Adrenal gland (tissue), 9 donors: ENCODE measurements at regions not wholly inside any gene's neighbourhood (a gene's known extent, or its start where the extent isn't known, plus 50 kb on each side); places are given as distances from the start of the nearest gene placed in this dataset.

Source experiments
- DNase-seq, 7 donors: peaks; one replicate each; pipeline ENCODE4 v3.0.0-alpha.2; 2019 to 2020
- H3K27ac ChIP-seq, 5 donors: fragments of 200-600 bp; sonication (generic) in 4 of 5; 1 replicate in 3 of 5; 2 replicates in 2 of 5; pipeline versions ENCODE4 v1.5.1 to v1.8.0; 2016 to 2020; ENCODE audit warnings: mild to moderate bottlenecking in 1 of 5
- H3K27me3 ChIP-seq: fragments of 200-600 bp; 2 replicates; pipeline ENCODE4 v1.8.0; 2021
- H3K36me3 ChIP-seq, 2 donors: fragments of 200-600 bp; replicated peaks in 1 of 2; 1 replicate in 1 of 2; 2 replicates in 1 of 2; pipeline versions ENCODE4 v1.5.1 to v1.8.0; 2018 to 2022
- H3K4me1 ChIP-seq, 2 donors: fragments of 200-600 bp; replicated peaks in 1 of 2; 1 replicate in 1 of 2; 2 replicates in 1 of 2; pipeline versions ENCODE4 v1.5.1 to v1.8.0; 2018 to 2021
- H3K4me3 ChIP-seq, 4 donors: fragments of 200-600 bp; sonication (generic) in 3 of 4; one replicate each; pipeline ENCODE4 v1.5.1; 2016 to 2018
- H3K9me3 ChIP-seq, 3 donors: fragments of 200-600 bp; sonication (generic) in 1 of 3; replicated peaks in 1 of 3; 1 replicate in 2 of 3; 2 replicates in 1 of 3; pipeline versions ENCODE4 v1.5.1 to v1.8.0; 2016 to 2021
- POLR2A ChIP-seq, 2 donors: fragments of 450-650 bp; IDR thresholded peaks; one replicate each; pipeline ENCODE4 v1.6.1; 2017; ENCODE audit warnings: antibody characterized with exemption in 2 of 2, mild to moderate bottlenecking in 2 of 2, moderate library complexity in 1 of 2
- WGBS, 4 donors: extraction: QIAGEN DNeasy Blood & Tissue Kit in 2 of 4; methylation state at CpG; one replicate each; pipeline versions ENCODE4 v1.1.5 to v1.1.7; 2013 to 2017; 5-methylcytosine and 5-hydroxymethylcytosine counted together
- intact Hi-C, 2 donors: fragments of 100-400 bp; cut with DNase I; formaldehyde crosslinking; loops; one replicate each; pipeline versions ENCODE4 v1.14.1 to v1.15.0; 2022 to 2023
- TF ChIP-seq, protein P1 (sequence below), 6 experiments: fragments of 450-650 bp in 4 of 6; fragments of 200-600 bp in 2 of 6; sonication (generic) in 1 of 6; IDR thresholded peaks; 1 replicate in 5 of 6; 2 replicates in 1 of 6; pipeline versions ENCODE4 v1.5.1 to v1.8.0; 2016 to 2021; ENCODE audit warnings: antibody characterized with exemption in 6 of 6, mild to moderate bottlenecking in 2 of 6, moderate library complexity in 1 of 6
- donor health status: healthy with polysubstance abuse.
- donor health status: Bipolar disorder and iron deficiency.
- donor health status: DM: yes; HTN: yes; CAD: no.
- donor health status: DM: no; HTN: no; CAD: no.
- donor health status: DM: no; HTN: no; CAD: no.

DNA sequence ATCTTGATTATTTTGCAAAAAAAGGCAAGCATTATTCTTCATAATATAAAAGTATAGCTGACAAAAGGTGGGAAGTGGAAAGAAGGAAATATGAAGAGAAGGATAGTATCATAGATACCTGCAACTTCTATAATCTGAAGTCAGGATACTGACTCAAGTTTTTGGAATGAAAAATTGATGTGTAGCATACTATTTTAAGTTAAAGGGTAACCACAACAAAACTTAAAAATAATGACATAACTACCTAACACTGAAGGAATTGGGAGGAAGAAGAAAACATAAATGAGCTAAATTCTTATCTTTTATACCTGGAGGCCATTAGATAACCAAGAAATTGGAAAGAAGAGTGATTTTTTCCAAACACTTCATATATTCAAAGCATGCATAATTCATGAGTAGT, 51.8 kb upstream of the TLE1 start:
- DNase-seq, result no peak
- Histone ChIP-seq H3K36me3 (no peaks in the 10 kb centered on the region), H3K4me1 (peaks cover 2 to 5% of the 10 kb centered on the region in 2 donors), H3K9me3 (no peaks in the 10 kb centered on the region), H3K4me3 (no peak overlapping the region), H3K27me3 (no peaks in the 10 kb centered on the region), H3K27ac (no peak overlapping the region)
- TF ChIP-seq, protein P1, sequence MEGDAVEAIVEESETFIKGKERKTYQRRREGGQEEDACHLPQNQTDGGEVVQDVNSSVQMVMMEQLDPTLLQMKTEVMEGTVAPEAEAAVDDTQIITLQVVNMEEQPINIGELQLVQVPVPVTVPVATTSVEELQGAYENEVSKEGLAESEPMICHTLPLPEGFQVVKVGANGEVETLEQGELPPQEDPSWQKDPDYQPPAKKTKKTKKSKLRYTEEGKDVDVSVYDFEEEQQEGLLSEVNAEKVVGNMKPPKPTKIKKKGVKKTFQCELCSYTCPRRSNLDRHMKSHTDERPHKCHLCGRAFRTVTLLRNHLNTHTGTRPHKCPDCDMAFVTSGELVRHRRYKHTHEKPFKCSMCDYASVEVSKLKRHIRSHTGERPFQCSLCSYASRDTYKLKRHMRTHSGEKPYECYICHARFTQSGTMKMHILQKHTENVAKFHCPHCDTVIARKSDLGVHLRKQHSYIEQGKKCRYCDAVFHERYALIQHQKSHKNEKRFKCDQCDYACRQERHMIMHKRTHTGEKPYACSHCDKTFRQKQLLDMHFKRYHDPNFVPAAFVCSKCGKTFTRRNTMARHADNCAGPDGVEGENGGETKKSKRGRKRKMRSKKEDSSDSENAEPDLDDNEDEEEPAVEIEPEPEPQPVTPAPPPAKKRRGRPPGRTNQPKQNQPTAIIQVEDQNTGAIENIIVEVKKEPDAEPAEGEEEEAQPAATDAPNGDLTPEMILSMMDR (IDR thresholded peaks at IDR 0.05), result no peak
- no peak for TF ChIP-seq POLR2A (IDR thresholded peaks at IDR 0.05)
- intact Hi-C loops, result no loop called here

DNA sequence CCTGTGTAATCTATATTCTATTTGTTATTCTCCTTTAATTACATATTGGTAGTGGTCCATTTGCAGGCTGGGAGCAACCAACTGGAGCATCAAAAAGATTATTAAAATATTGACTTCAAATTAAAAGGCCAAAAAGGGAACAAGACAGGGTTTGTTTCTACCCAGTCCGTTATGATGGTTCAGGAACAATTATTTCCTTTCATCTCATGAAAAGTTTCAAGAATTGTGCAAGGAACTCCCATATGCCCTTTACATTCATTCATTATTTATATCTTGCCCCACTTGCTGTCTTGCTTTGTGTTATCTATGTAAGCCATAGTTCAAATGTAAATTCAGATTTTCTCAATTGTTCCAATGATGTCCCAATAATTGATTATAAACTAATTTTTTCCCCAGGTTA, 58.7 kb upstream of the TLE1 start:
- no peak for TF ChIP-seq POLR2A (IDR thresholded peaks at IDR 0.05)
- TF ChIP-seq, protein P1 (IDR thresholded peaks at IDR 0.05), result no peak
- Histone ChIP-seq H3K9me3 (no peaks in the 10 kb centered on the region), H3K4me1 (no peaks in the 10 kb centered on the region), H3K36me3 (no peaks in the 10 kb centered on the region), H3K4me3 (no peak overlapping the region), H3K27me3 (no peaks in the 10 kb centered on the region), H3K27ac (no peak overlapping the region)
- WGBS, 4 donors, result 76 to 93% (median 85%) methylated on average over 1 of the region's 1 CpG
- DNase-seq, result no peak
- intact Hi-C loops, result no loop called here

DNA sequence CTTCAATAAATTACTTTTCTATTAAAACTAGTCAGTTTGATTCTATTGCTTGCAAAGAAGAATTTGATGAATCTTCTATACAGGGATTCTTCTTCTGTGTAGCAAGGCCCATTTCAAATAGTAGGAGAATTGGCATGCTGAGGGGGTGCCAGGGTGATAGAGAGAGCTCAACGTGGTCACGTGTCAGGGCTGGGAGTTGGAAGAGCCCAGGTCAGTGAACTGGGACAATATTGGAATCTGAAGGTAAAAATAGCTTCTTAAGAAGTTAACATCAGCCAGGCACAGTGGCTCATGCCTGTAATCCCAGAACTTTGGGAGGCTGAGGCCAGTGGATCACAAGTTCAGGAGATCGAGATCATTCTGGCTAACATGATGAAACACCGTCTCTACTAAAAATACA, 64.1 kb upstream of the TLE1 start:
- H3K4me3 ChIP-seq, result no peak overlapping the region
- H3K27me3 ChIP-seq, result no peaks in the 10 kb centered on the region
- no peak overlapping the region for H3K27ac ChIP-seq
- H3K9me3 ChIP-seq, result no peaks in the 10 kb centered on the region
- WGBS, 4 donors, result 91 to 97% (median 95%) methylated on average over 4 of the region's 4 CpGs
- no peak for DNase-seq
- no peaks in the 10 kb centered on the region for H3K36me3 ChIP-seq
- intact Hi-C loops, result no loop called here
- TF ChIP-seq, protein P1 (IDR thresholded peaks at IDR 0.05), result no peak
- no peak for TF ChIP-seq POLR2A (IDR thresholded peaks at IDR 0.05)
- no peaks in the 10 kb centered on the region for H3K4me1 ChIP-seq

DNA sequence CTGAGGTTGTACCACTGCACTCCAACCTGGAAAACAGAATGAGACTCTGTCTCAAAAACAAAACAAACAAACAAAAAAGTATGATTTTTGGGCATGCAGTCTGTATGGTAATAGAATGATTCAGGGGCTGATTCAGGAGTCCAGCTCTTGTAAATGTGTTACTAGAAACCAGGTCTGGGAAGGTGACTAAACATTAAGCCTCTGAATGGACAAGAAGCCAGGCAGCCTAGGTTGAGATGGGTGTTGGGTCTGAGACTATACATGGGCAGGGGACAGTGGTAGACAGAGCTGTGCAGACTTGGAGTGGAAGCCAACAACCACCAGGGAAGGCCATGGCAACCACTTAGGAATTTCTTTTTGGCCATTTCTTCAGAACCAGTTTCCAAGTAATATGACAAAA, 64.9 kb upstream of the TLE1 start:
- Histone ChIP-seq H3K36me3 (no peaks in the 10 kb centered on the region), H3K4me1 (no peaks in the 10 kb centered on the region), H3K27me3 (no peaks in the 10 kb centered on the region), H3K4me3 (no peak overlapping the region), H3K9me3 (no peaks in the 10 kb centered on the region), H3K27ac (no peak overlapping the region)
- TF ChIP-seq, protein P1 (IDR thresholded peaks at IDR 0.05), result no peak
- TF ChIP-seq POLR2A (IDR thresholded peaks at IDR 0.05), result no peak
- intact Hi-C loops, result no loop called here
- no peak for DNase-seq
